Hematopoietic multipotent progenitor cell treated with erythropoietin and hydrocortisone succinate and interleukin-3 and kit ligand, for 4 days (in vitro differentiated cells): ENCODE measurements at regions not wholly inside any gene's neighbourhood (a gene's known extent, or its start where the extent isn't known, plus 50 kb on each side); places are given as distances from the start of the nearest gene placed in this dataset.
A peak's percentile ranks its signal among the peaks of the same experiment; 100 is the strongest.

Experiments
- DNase-seq: peaks from one replicate; pipeline ENCODE4 v3.0.0-alpha.2; 2015

DNA sequence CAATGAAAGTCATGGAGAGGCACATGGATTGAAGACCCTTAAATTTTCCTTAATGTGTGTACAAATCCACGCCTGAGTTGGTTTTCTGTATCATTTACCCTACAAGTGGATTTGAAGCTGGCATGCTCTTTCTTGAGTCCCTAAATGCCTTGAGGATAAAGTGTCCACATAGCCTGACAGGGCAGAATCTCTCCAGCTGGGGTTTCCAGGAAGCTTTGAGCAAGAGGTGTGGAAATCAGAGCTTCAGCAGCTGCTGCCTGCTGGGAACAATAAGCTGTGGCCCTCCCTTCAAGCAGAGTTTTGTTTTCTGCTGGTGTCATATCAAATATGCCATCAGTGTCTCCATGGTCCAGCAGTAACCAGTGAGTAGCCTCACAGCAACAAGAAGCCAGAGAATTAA is 120.3 kb upstream of the SERTM1 start:
- DNase-seq, result no peak

DNA sequence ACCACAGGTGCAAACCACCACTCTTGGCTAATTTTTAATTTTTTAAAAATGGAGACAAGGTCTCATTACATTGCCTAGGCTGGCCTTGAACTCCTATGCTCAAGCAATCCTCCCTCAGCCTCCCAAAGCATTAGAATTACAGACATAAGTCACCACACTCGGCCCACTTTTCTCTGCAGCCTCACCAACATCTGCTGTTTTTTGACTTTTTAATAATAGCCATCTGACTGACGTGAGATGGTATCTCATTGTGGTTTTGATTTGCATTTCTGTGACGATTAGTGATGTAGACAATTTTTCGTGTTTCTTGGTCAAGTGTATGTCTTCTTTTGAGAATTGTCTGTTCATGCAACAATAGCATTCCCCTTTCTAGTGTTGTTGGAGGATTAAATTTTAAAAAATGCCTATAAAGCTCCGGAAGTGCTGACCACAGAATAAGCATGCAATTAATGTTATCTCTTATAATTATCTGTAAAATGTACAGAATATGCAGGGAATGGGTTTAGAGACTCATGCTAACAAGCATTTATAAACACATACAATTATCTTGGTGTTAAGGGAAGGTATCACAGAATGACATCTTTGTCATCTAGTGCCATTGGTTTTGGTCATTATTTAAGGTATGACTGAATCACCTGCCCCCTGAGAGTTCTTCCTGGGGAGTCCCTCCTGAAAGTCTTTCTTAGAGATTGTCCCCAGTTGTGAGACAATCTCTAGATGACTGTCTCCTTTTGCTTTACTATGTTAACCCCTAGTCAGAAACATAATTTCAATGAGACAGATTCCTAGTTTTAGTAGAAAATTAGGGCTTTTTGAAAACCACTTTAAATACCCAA is 118.5 kb upstream of the SERTM1 start:
- DNase-seq, result peak; percentile 1

GRCh38 chr13:36559375-36559774 is 114.4 kb upstream of the SERTM1 start:
- DNase-seq, result no peak

DNA sequence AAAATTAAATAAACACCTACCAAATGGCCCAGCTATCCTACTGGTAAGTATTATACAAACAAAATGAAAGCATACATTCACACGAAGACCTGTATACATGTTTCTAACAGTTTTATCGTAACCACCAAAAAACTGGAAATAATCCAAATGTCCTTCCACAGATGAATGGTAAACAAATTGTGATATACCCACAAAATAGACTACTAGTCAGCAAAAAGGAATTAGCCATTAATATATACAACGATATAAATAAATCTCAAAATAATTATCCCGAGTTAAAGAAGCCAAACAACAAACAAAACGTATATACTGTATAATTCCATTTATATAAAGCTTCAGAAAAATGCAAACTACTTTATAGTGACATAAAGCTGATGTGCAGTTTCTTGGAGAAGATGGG is 106.3 kb upstream of the SERTM1 start:
- DNase-seq, result no peak

- no peak for DNase-seq
Measured at GRCh38 chr13:36570489-36570888, 103.3 kb upstream of the SERTM1 start.

GRCh38 chr13:36571444-36571843 is 102.4 kb upstream of the SERTM1 start:
- no peak for DNase-seq

DNA sequence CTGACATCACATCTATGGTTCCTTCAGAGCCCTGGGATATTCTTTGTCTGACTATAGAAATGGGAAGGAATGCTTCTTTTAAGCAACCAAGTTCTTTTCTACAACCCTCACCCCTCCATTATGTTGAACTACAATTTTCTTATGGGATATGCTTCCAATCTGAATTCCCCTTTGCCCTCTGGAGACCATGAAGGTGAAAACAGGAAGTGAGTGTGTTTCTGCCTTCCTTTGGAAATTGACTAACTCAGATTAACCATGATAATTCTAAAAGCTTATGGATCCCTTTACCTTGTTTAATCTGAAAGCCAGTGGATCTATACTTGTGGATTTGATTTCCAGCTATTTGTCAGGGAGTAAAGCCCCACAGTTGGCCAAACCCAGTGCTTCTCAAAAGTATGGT is 90.8 kb upstream of the SERTM1 start:
- no peak for DNase-seq

GRCh38 chr13:36599641-36600040 is 74.2 kb upstream of the SERTM1 start:
- no peak for DNase-seq

DNA sequence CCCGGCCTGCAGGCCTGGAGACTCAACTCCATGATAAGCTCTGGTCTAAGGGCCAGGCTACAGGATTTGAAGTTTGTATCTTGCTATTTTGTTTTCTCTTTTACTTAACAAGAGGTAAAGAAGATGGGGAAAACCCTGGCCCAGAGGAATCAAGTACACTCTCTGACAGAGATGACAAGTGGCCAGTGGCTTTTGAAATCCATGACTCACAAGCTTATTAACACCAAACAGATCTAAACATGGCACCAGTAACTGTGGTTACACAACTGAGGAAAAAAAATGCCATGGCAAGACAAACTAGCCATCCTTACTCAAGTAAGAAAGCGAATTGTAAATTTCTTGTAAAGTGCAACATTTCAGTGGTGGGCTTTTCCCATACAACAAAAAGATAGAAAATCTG is 72.6 kb upstream of the SERTM1 start:
- DNase-seq, result no peak

DNA sequence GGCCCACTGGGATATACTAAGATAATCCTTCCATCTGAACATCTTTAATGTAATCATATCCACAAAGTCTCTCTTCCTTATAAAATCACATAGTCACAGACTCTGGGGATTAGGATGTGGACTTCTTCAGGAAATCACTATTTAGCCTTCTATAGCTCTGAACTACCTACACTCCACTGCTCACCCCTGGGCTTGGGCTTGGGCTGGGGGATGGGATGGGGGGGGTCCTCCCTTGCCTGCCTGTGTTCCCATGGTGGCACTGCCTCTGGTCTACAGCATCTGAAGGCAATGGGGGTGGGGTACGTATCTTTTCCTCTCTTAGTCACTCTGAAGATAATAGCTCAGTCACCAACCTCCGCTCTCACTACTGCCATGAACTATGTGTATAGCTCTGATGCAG is 67.8 kb upstream of the SERTM1 start:
- DNase-seq, result no peak

DNA sequence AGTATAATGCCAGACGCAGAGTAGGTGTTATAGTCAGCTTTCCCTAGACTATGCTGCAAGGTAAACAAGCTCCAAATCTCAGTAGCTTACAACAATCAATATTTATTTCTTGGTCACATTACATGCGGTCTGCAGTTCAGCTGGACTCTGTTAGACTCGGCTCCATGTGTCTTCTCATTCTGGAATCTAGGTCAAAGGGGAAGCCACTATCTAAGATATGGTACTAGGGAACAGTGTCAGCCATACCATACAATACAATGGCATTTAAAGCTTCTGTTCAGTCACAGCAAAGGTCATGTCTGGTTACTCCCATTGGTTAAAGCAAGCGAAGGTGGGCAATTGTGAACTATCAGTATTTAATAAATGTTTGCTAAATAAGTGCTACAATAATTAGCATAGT is 65.3 kb upstream of the SERTM1 start:
- DNase-seq, result no peak

- DNase-seq, result no peak
Measured at GRCh38 chr13:36612230-36612629, 61.6 kb upstream of the SERTM1 start.

DNA sequence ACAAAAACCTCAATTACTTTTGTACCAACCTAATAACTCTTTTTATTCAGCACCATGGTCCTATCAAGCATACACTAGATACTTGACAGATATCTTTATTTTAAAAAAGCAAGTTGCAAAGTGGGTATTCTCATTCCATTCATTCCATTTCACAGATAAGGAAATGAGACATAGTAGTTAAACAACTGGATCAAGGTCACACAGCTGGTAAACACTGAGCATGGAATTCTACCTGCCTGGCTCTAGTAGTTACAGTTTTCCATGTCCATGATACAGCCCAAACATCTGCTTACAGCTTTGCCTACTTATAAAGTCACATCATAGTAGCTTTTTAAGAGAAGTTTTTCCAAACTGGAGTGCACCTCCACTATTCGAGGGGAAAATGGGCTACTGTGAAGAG is 57.1 kb upstream of the SERTM1 start:
- no peak for DNase-seq

- DNase-seq, result no peak
Measured at GRCh38 chr13:36619535-36619934, 54.3 kb upstream of the SERTM1 start.
